ENCODE measurements at regions not wholly inside any gene's neighbourhood (a gene's known extent, or its start where the extent isn't known, plus 50 kb on each side); places are given as distances from the start of the nearest gene placed in this dataset.

GRCh38 chrX:786441-786881 is 155.9 kb downstream of the SHOX start:
- TF ChIP-seq CTCF (conservative IDR thresholded peaks at IDR 0.05; ENCODE audit: low read depth in 2 of 2): no peak
- no peak for TF ChIP-seq EZH2 (IDR thresholded peaks at IDR 0.05; ENCODE audit: low read depth, unreplicated experiment)
- no peak for TF ChIP-seq JUNB (IDR thresholded peaks at IDR 0.05; ENCODE audit: unreplicated experiment)
- TF ChIP-seq POLR2AphosphoS5 (IDR thresholded peaks at IDR 0.05; ENCODE audit: low read depth): no peak
- TF ChIP-seq CREB1 (CRISPR knock-in tag; IDR thresholded peaks at IDR 0.05; ENCODE audit: low read depth): no peak
- TF ChIP-seq, protein P1, sequence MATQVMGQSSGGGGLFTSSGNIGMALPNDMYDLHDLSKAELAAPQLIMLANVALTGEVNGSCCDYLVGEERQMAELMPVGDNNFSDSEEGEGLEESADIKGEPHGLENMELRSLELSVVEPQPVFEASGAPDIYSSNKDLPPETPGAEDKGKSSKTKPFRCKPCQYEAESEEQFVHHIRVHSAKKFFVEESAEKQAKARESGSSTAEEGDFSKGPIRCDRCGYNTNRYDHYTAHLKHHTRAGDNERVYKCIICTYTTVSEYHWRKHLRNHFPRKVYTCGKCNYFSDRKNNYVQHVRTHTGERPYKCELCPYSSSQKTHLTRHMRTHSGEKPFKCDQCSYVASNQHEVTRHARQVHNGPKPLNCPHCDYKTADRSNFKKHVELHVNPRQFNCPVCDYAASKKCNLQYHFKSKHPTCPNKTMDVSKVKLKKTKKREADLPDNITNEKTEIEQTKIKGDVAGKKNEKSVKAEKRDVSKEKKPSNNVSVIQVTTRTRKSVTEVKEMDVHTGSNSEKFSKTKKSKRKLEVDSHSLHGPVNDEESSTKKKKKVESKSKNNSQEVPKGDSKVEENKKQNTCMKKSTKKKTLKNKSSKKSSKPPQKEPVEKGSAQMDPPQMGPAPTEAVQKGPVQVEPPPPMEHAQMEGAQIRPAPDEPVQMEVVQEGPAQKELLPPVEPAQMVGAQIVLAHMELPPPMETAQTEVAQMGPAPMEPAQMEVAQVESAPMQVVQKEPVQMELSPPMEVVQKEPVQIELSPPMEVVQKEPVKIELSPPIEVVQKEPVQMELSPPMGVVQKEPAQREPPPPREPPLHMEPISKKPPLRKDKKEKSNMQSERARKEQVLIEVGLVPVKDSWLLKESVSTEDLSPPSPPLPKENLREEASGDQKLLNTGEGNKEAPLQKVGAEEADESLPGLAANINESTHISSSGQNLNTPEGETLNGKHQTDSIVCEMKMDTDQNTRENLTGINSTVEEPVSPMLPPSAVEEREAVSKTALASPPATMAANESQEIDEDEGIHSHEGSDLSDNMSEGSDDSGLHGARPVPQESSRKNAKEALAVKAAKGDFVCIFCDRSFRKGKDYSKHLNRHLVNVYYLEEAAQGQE (IDR thresholded peaks at IDR 0.05; ENCODE audit: unreplicated experiment): no peak
- TF ChIP-seq EZH2phosphoT487 (IDR thresholded peaks at IDR 0.05; ENCODE audit: unreplicated experiment): no peak
- no peak for TF ChIP-seq NANOG (IDR thresholded peaks at IDR 0.05; ENCODE audit: borderline replicate concordance)
- TF ChIP-seq, protein P2, sequence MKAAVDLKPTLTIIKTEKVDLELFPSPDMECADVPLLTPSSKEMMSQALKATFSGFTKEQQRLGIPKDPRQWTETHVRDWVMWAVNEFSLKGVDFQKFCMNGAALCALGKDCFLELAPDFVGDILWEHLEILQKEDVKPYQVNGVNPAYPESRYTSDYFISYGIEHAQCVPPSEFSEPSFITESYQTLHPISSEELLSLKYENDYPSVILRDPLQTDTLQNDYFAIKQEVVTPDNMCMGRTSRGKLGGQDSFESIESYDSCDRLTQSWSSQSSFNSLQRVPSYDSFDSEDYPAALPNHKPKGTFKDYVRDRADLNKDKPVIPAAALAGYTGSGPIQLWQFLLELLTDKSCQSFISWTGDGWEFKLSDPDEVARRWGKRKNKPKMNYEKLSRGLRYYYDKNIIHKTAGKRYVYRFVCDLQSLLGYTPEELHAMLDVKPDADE (IDR thresholded peaks at IDR 0.05): no peak
- no peak for TF ChIP-seq ZNF331 (CRISPR knock-in tag; IDR thresholded peaks at IDR 0.05; ENCODE audit: low read depth)

Data from GM23338 (cell line).